SK-N-SH treated with all-trans-retinoic acid at 6 μM for 48 hours (cell line): ENCODE measurements at regions not wholly inside any gene's neighbourhood (a gene's known extent, or its start where the extent isn't known, plus 50 kb on each side); places are given as distances from the start of the nearest gene placed in this dataset.

Experiments
- ATAC-seq: fragments of 200-7000 bp; cut with Tn5 transposase; 3 replicates; pipeline ENCODE4 v1.9.1; 2020; ENCODE audit warnings: mild to moderate bottlenecking, moderate library complexity
- BACH2 ChIP-seq: fragments of 250-450 bp; sonication (Bioruptor Pico); IDR thresholded peaks from 2 replicates; pipeline ENCODE4 v1.9.0; 2021; ENCODE audit warnings: mild to moderate bottlenecking, borderline replicate concordance
- CSDC2 ChIP-seq: fragments of 250-450 bp; sonication (Bioruptor Pico); IDR thresholded peaks from 2 replicates; pipeline ENCODE4 v1.5.0; 2020; ENCODE audit warnings: mild to moderate bottlenecking, moderate library complexity
- CSRNP3 ChIP-seq: fragments of 250-450 bp; sonication (Bioruptor Pico); IDR thresholded peaks from 2 replicates; pipeline ENCODE4 v1.5.1; 2021; ENCODE audit warnings: mild to moderate bottlenecking, moderate library complexity
- ESRRG ChIP-seq: fragments of 250-450 bp; sonication (Bioruptor Pico); IDR thresholded peaks from 2 replicates; pipeline ENCODE4 v1.6.1; 2021; ENCODE audit warnings: mild to moderate bottlenecking
- GLIS3 ChIP-seq: fragments of 250-450 bp; sonication (Bioruptor Pico); IDR thresholded peaks from 2 replicates; pipeline ENCODE4 v1.5.0; 2020; ENCODE audit warnings: mild to moderate bottlenecking, moderate library complexity
- ISL1 ChIP-seq: fragments of 250-450 bp; sonication (Bioruptor Pico); IDR thresholded peaks from 2 replicates; pipeline ENCODE4 v2.1.2; 2022; ENCODE audit warnings: mild to moderate bottlenecking, moderate library complexity
- OSR1 ChIP-seq: fragments of 250-450 bp; sonication (Bioruptor Pico); IDR thresholded peaks from 2 replicates; pipeline ENCODE4 v1.8.0; 2022; ENCODE audit warnings: moderate library complexity, mild to moderate bottlenecking, inconsistent platforms
- PPARA ChIP-seq: fragments of 250-450 bp; sonication (Bioruptor Pico); IDR thresholded peaks from 2 replicates; pipeline ENCODE4 v1.5.0; 2020; ENCODE audit warnings: mild to moderate bottlenecking, borderline replicate concordance
- RARB ChIP-seq: fragments of 250-450 bp; sonication (Bioruptor Pico); IDR thresholded peaks from 2 replicates; pipeline ENCODE4 v1.8.0; 2021; ENCODE audit warnings: mild to moderate bottlenecking, moderate library complexity
- SNAI2 ChIP-seq: fragments of 250-450 bp; sonication (Bioruptor Pico); IDR thresholded peaks from 2 replicates; pipeline ENCODE4 v1.5.0; 2020; ENCODE audit warnings: mild to moderate bottlenecking, moderate library complexity
- TCF4 ChIP-seq: fragments of 250-450 bp; sonication (Bioruptor Pico); IDR thresholded peaks from 2 replicates; pipeline ENCODE4 v1.8.0; 2021; ENCODE audit warnings: mild to moderate bottlenecking, moderate library complexity, borderline replicate concordance
- TOX ChIP-seq: fragments of 250-450 bp; sonication (Bioruptor Pico); IDR thresholded peaks from 2 replicates; pipeline ENCODE4 v1.8.0; 2021; ENCODE audit warnings: mild to moderate bottlenecking, moderate library complexity, borderline replicate concordance
- TSHZ2 ChIP-seq: fragments of 250-450 bp; sonication (Bioruptor Pico); IDR thresholded peaks from 2 replicates; pipeline ENCODE4 v1.5.0; 2020; ENCODE audit warnings: mild to moderate bottlenecking, moderate library complexity
- ZC3H10 ChIP-seq: fragments of 250-450 bp; sonication (Bioruptor Pico); IDR thresholded peaks from 2 replicates; pipeline ENCODE4 v1.5.1; 2021; ENCODE audit warnings: mild to moderate bottlenecking, moderate library complexity
- ZFP3 ChIP-seq: fragments of 250-450 bp; sonication (Bioruptor Pico); IDR thresholded peaks from 2 replicates; pipeline ENCODE4 v1.5.0; 2020; ENCODE audit warnings: mild to moderate bottlenecking, moderate library complexity
- ZFP30 ChIP-seq: fragments of 450-650 bp; formaldehyde crosslinking; IDR thresholded peaks from 2 replicates; pipeline ENCODE4 v1.5.0; 2022; ENCODE audit warnings: mild to moderate bottlenecking, moderate library complexity
- ZNF565 ChIP-seq: fragments of 450-650 bp; formaldehyde crosslinking; conservative IDR thresholded peaks from 2 replicates; pipeline ENCODE4 v1.5.0; 2020; ENCODE audit warnings: low read depth, mild to moderate bottlenecking, moderate library complexity
- ZNF70 ChIP-seq: fragments of 450-650 bp; formaldehyde crosslinking; IDR thresholded peaks from 2 replicates; pipeline ENCODE4 v1.5.0; 2020; ENCODE audit warnings: mild to moderate bottlenecking, moderate library complexity
- ZNF8 ChIP-seq: fragments of 450-650 bp; formaldehyde crosslinking; IDR thresholded peaks from 2 replicates; pipeline ENCODE4 v1.5.0; 2020; ENCODE audit warnings: mild to moderate bottlenecking, moderate library complexity
- TF ChIP-seq, protein P1 (sequence below): fragments of 250-450 bp; sonication (Bioruptor Pico); IDR thresholded peaks from 2 replicates; pipeline ENCODE4 v1.5.1; 2020; ENCODE audit warnings: low read depth, mild to moderate bottlenecking, moderate library complexity
- TF ChIP-seq, protein P2 (sequence below): fragments of 250-450 bp; sonication (Bioruptor Pico); IDR thresholded peaks from 2 replicates; pipeline ENCODE4 v1.8.0; 2020; ENCODE audit warnings: mild to moderate bottlenecking, moderate library complexity, borderline replicate concordance

- no peak for ATAC-seq
- TF ChIP-seq ZFP3 (CRISPR knock-in tag) (no peak), OSR1 (CRISPR knock-in tag) (no peak), ZC3H10 (CRISPR knock-in tag) (no peak), TSHZ2 (CRISPR knock-in tag) (no peak), TCF4 (CRISPR knock-in tag) (no peak), BACH2 (CRISPR knock-in tag) (no peak), GLIS3 (CRISPR knock-in tag) (no peak), PPARA (CRISPR knock-in tag) (no peak), ZNF8 (no peak), RARB (CRISPR knock-in tag) (no peak), ISL1 (CRISPR knock-in tag) (no peak), TOX (CRISPR knock-in tag) (no peak), SNAI2 (CRISPR knock-in tag) (no peak), CSRNP3 (CRISPR knock-in tag) (no peak)
- TF ChIP-seq, protein P1, sequence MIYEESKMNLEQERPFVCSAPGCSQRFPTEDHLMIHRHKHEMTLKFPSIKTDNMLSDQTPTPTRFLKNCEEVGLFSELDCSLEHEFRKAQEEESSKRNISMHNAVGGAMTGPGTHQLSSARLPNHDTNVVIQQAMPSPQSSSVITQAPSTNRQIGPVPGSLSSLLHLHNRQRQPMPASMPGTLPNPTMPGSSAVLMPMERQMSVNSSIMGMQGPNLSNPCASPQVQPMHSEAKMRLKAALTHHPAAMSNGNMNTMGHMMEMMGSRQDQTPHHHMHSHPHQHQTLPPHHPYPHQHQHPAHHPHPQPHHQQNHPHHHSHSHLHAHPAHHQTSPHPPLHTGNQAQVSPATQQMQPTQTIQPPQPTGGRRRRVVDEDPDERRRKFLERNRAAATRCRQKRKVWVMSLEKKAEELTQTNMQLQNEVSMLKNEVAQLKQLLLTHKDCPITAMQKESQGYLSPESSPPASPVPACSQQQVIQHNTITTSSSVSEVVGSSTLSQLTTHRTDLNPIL, result no peak
- TF ChIP-seq, protein P2, sequence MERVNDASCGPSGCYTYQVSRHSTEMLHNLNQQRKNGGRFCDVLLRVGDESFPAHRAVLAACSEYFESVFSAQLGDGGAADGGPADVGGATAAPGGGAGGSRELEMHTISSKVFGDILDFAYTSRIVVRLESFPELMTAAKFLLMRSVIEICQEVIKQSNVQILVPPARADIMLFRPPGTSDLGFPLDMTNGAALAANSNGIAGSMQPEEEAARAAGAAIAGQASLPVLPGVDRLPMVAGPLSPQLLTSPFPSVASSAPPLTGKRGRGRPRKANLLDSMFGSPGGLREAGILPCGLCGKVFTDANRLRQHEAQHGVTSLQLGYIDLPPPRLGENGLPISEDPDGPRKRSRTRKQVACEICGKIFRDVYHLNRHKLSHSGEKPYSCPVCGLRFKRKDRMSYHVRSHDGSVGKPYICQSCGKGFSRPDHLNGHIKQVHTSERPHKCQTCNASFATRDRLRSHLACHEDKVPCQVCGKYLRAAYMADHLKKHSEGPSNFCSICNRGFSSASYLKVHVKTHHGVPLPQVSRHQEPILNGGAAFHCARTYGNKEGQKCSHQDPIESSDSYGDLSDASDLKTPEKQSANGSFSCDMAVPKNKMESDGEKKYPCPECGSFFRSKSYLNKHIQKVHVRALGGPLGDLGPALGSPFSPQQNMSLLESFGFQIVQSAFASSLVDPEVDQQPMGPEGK, result no peak
Observed at GRCh38 chr9:88628114-88628513, 93.1 kb downstream of the NXNL2 start.

DNA sequence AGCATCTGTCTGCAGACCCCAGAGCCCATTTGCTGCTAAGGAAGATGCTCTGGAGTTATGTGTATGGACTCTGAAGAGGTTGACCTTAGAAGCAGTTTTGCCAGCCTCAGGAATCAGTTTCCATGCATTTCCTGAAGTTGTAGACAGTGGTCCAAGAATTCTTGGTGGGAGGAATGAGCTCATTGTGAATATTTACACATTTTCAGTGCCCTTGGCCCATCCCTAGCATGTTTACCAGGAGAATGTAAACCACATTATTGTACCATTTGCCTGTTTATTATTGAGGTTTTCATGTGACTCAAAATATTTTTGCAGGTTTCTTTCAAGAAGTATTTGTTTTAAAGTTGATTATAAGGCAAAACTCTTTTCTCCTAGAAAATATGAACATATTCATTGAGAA, 93.8 kb downstream of the NXNL2 start:
- ATAC-seq, result no peak
- TF ChIP-seq, protein P2, result no peak
- TF ChIP-seq TOX (CRISPR knock-in tag), result no peak
- TF ChIP-seq ESRRG (CRISPR knock-in tag), result no peak
- no peak for TF ChIP-seq CSDC2
- TF ChIP-seq ZFP30, result no peak
- TF ChIP-seq, protein P1, result no peak
- no peak for TF ChIP-seq ZNF70
- TF ChIP-seq CSRNP3 (CRISPR knock-in tag), result no peak
- no peak for TF ChIP-seq OSR1 (CRISPR knock-in tag)
- no peak for TF ChIP-seq ZNF565
- no peak for TF ChIP-seq SNAI2 (CRISPR knock-in tag)
- TF ChIP-seq, all 23 proteins: peak for 0
